ENCODE measurements at regions not wholly inside any gene's neighbourhood (a gene's known extent, or its start where the extent isn't known, plus 50 kb on each side); places are given as distances from the start of the nearest gene placed in this dataset.

GRCh38 chr1:213905344-213905743 is 82.4 kb upstream of the PROX1 start:
- Histone ChIP-seq H3K36me3 (ENCODE audit: control insufficient read depth, low read length) (no peaks in the 10 kb centered on the region), H3K9me2 (replicated peaks; ENCODE audit: control insufficient read depth, low read length) (no peaks in the 10 kb centered on the region), H3K4me2 (ENCODE audit: low read length) (no peak overlapping the region), H3K79me2 (ENCODE audit: control insufficient read depth, low read length) (no peaks in the 10 kb centered on the region), H3K4me3 (ENCODE audit: low read length) (no peak overlapping the region), H3K27me3 (ENCODE audit: control insufficient read depth, low read length) (no peaks in the 10 kb centered on the region), H3K9me3 (ENCODE audit: control insufficient read depth, insufficient read depth, low read length) (no peaks in the 10 kb centered on the region), H4K20me1 (ENCODE audit: control insufficient read depth, insufficient read depth, low read depth, low read length) (no peaks in the 10 kb centered on the region), H3F3A (ENCODE audit: control insufficient read depth, insufficient read depth) (no peaks in the 10 kb centered on the region), H3K4me1 (ENCODE audit: control insufficient read depth, low read length) (no peaks in the 10 kb centered on the region), H3K27ac (ENCODE audit: low read depth, low read length) (no peak overlapping the region)
- TF ChIP-seq EZH2phosphoT487 (IDR thresholded peaks at IDR 0.05; ENCODE audit: borderline replicate concordance, low read length) (no peak), CTCF (IDR thresholded peaks at IDR 0.05; ENCODE audit: low read depth, low read length, poor library complexity, severe bottlenecking) (no peak)

- TF ChIP-seq CTCF (IDR thresholded peaks at IDR 0.05; ENCODE audit: low read depth, low read length, poor library complexity, severe bottlenecking) (no peak), EZH2phosphoT487 (IDR thresholded peaks at IDR 0.05; ENCODE audit: borderline replicate concordance, low read length) (no peak)
- Histone ChIP-seq H3K4me1 (ENCODE audit: control insufficient read depth, low read length) (no peaks in the 10 kb centered on the region), H3K9me3 (ENCODE audit: control insufficient read depth, insufficient read depth, low read length) (no peaks in the 10 kb centered on the region), H3K79me2 (ENCODE audit: control insufficient read depth, low read length) (no peaks in the 10 kb centered on the region), H3K4me3 (ENCODE audit: low read length) (no peak overlapping the region), H3K4me2 (ENCODE audit: low read length) (no peak overlapping the region), H3K27ac (ENCODE audit: low read depth, low read length) (no peak overlapping the region), H3K27me3 (ENCODE audit: control insufficient read depth, low read length) (no peaks in the 10 kb centered on the region), H3F3A (ENCODE audit: control insufficient read depth, insufficient read depth) (no peaks in the 10 kb centered on the region), H4K20me1 (ENCODE audit: control insufficient read depth, insufficient read depth, low read depth, low read length) (no peaks in the 10 kb centered on the region), H3K9me2 (replicated peaks; ENCODE audit: control insufficient read depth, low read length) (no peaks in the 10 kb centered on the region), H3K36me3 (ENCODE audit: control insufficient read depth, low read length) (no peaks in the 10 kb centered on the region)
Measured at GRCh38 chr1:213908521-213908920, 79.3 kb upstream of the PROX1 start.

DNA sequence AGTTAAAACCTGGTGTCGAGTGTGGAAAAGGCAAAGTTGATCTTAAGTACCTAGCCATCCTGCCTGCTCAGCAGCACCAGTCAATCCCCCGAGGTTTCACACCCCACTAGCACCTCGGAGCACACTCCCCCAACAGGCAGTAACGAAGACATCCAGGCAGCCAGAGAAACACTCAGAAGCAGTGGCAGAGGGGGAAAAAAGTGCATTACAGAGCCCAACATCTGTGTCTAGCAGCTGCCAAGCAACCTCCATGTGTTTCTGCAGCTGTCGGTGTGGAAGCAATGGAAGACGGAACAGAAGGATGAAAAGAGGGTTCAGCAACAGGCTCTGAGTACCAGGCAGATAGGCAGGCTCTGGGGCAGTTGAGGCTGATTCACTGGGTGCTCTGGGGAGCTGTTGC is 73.4 kb upstream of the PROX1 start:
- no peaks in the 10 kb centered on the region for H3K36me3 ChIP-seq (ENCODE audit: control insufficient read depth, low read length)
- no peaks in the 10 kb centered on the region for H3K4me1 ChIP-seq (ENCODE audit: control insufficient read depth, low read length)
- no peak overlapping the region for H3K27ac ChIP-seq (ENCODE audit: low read depth, low read length)
- no peaks in the 10 kb centered on the region for H3K9me3 ChIP-seq (ENCODE audit: control insufficient read depth, insufficient read depth, low read length)
- no peak overlapping the region for H3K4me3 ChIP-seq (ENCODE audit: low read length)
- H4K20me1 ChIP-seq (ENCODE audit: control insufficient read depth, insufficient read depth, low read depth, low read length) = no peaks in the 10 kb centered on the region
- H3K27me3 ChIP-seq (ENCODE audit: control insufficient read depth, low read length) = no peaks in the 10 kb centered on the region
- TF ChIP-seq EZH2phosphoT487 (IDR thresholded peaks at IDR 0.05; ENCODE audit: borderline replicate concordance, low read length) (no peak), CTCF (IDR thresholded peaks at IDR 0.05; ENCODE audit: low read depth, low read length, poor library complexity, severe bottlenecking) (no peak)
- H3K4me2 ChIP-seq (ENCODE audit: low read length) = no peak overlapping the region
- no peaks in the 10 kb centered on the region for H3K9me2 ChIP-seq (replicated peaks; ENCODE audit: control insufficient read depth, low read length)
- no peaks in the 10 kb centered on the region for H3K79me2 ChIP-seq (ENCODE audit: control insufficient read depth, low read length)
- H3F3A ChIP-seq (ENCODE audit: control insufficient read depth, insufficient read depth) = no peaks in the 10 kb centered on the region

DNA sequence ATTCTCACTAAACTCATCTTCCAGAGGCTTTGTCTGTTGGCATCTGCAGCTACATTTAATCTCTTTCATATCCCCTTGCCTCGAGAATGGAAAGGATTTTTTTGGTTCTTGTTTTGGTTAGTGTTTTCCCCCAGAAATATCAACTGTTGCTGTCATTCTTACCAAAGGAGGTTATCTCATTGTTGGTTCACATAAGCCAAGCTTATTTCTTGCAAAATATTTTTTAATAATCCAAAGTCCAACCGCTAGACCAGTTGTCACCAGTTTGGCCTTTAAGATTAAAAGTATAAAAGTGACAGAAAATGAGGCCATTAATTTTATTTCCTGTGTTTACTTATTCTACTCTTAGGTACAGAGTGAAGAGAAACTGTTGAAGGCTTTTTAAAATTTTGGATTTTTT is 66.5 kb upstream of the PROX1 start:
- Histone ChIP-seq H3F3A (ENCODE audit: control insufficient read depth, insufficient read depth) (no peaks in the 10 kb centered on the region), H3K27me3 (ENCODE audit: control insufficient read depth, low read length) (no peaks in the 10 kb centered on the region), H3K27ac (ENCODE audit: low read depth, low read length) (no peak overlapping the region), H3K36me3 (ENCODE audit: control insufficient read depth, low read length) (no peaks in the 10 kb centered on the region), H3K9me2 (replicated peaks; ENCODE audit: control insufficient read depth, low read length) (no peaks in the 10 kb centered on the region), H3K9me3 (ENCODE audit: control insufficient read depth, insufficient read depth, low read length) (no peaks in the 10 kb centered on the region), H3K79me2 (ENCODE audit: control insufficient read depth, low read length) (no peaks in the 10 kb centered on the region), H3K4me3 (ENCODE audit: low read length) (no peak overlapping the region), H3K4me2 (ENCODE audit: low read length) (no peak overlapping the region), H4K20me1 (ENCODE audit: control insufficient read depth, insufficient read depth, low read depth, low read length) (no peaks in the 10 kb centered on the region), H3K4me1 (ENCODE audit: control insufficient read depth, low read length) (no peaks in the 10 kb centered on the region)
- TF ChIP-seq CTCF (IDR thresholded peaks at IDR 0.05; ENCODE audit: low read depth, low read length, poor library complexity, severe bottlenecking) (no peak), EZH2phosphoT487 (IDR thresholded peaks at IDR 0.05; ENCODE audit: borderline replicate concordance, low read length) (no peak)
